ENCODE measurements at regions not wholly inside any gene's neighbourhood (a gene's known extent, or its start where the extent isn't known, plus 50 kb on each side); places are given as distances from the start of the nearest gene placed in this dataset.

- H3K9me3 ChIP-seq (ENCODE audit: severe bottlenecking), result no peaks in the 10 kb centered on the region
- no peak for TF ChIP-seq CTCF (IDR thresholded peaks at IDR 0.05; ENCODE audit: poor library complexity, severe bottlenecking)
- no peaks in the 10 kb centered on the region for H3K36me3 ChIP-seq (ENCODE audit: low read depth)
- ATAC-seq (ENCODE audit: low read depth) (no peak), DNase-seq (ENCODE audit: low spot score) (no peak)
- H3K27me3 ChIP-seq (ENCODE audit: insufficient read depth, poor library complexity, severe bottlenecking), result no peaks in the 10 kb centered on the region
- no peak overlapping the region for H3K4me3 ChIP-seq (ENCODE audit: severe bottlenecking)
- H3K27ac ChIP-seq (ENCODE audit: poor library complexity, severe bottlenecking), result no peak overlapping the region
- no peaks in the 10 kb centered on the region for H3K4me1 ChIP-seq (ENCODE audit: insufficient read depth, poor library complexity, severe bottlenecking)
Observed at GRCh38 chr1:83499998-83500397, 498.9 kb downstream of the TTLL7 start.

- no peaks in the 10 kb centered on the region for H3K9me3 ChIP-seq (ENCODE audit: severe bottlenecking)
- H3K4me3 ChIP-seq (ENCODE audit: severe bottlenecking), result no peak overlapping the region
- no peaks in the 10 kb centered on the region for H3K36me3 ChIP-seq (ENCODE audit: low read depth)
- no peaks in the 10 kb centered on the region for H3K4me1 ChIP-seq (ENCODE audit: insufficient read depth, poor library complexity, severe bottlenecking)
- peak; percentile 14 for TF ChIP-seq CTCF (IDR thresholded peaks at IDR 0.05; ENCODE audit: poor library complexity, severe bottlenecking)
- ATAC-seq (ENCODE audit: low read depth), result no peak
- no peak for DNase-seq (ENCODE audit: low spot score)
- no peak overlapping the region for H3K27ac ChIP-seq (ENCODE audit: poor library complexity, severe bottlenecking)
- H3K27me3 ChIP-seq (ENCODE audit: insufficient read depth, poor library complexity, severe bottlenecking), result no peaks in the 10 kb centered on the region
Observed at GRCh38 chr1:83497563-83497962, 501.4 kb downstream of the TTLL7 start.

DNA sequence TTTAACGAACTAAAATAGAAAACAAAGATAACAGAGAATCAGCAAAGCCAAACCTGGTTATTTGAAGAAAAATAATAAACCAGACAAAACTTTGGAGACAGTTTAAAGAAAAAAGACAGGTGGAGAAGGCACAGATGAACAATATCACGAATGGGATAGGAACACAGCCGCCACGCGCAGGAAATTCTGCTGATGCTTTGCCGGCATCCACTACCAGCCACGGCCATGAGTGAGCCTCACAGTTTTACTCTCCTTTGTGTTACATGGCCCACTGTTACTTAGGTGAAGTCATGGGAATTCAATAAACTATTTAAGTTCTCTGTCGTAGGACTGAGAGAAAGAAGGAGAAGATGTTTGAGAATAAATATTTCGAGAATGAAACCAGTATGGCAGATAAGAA lies 503.4 kb downstream of the TTLL7 start:
- no peak overlapping the region for H3K4me3 ChIP-seq (ENCODE audit: severe bottlenecking)
- no peak for DNase-seq (ENCODE audit: low spot score)
- H3K4me1 ChIP-seq (ENCODE audit: insufficient read depth, poor library complexity, severe bottlenecking), result no peaks in the 10 kb centered on the region
- no peaks in the 10 kb centered on the region for H3K27me3 ChIP-seq (ENCODE audit: insufficient read depth, poor library complexity, severe bottlenecking)
- H3K27ac ChIP-seq (ENCODE audit: poor library complexity, severe bottlenecking), result no peak overlapping the region
- H3K36me3 ChIP-seq (ENCODE audit: low read depth), result no peaks in the 10 kb centered on the region
- no peaks in the 10 kb centered on the region for H3K9me3 ChIP-seq (ENCODE audit: severe bottlenecking)
- ATAC-seq (ENCODE audit: low read depth), result no peak
- TF ChIP-seq CTCF (IDR thresholded peaks at IDR 0.05; ENCODE audit: poor library complexity, severe bottlenecking), result no peak

- H3K27me3 ChIP-seq (ENCODE audit: insufficient read depth, poor library complexity, severe bottlenecking), result no peaks in the 10 kb centered on the region
- no peaks in the 10 kb centered on the region for H3K9me3 ChIP-seq (ENCODE audit: severe bottlenecking)
- ATAC-seq (ENCODE audit: low read depth) (no peak), DNase-seq (ENCODE audit: low spot score) (no peak)
- no peaks in the 10 kb centered on the region for H3K4me1 ChIP-seq (ENCODE audit: insufficient read depth, poor library complexity, severe bottlenecking)
- H3K4me3 ChIP-seq (ENCODE audit: severe bottlenecking), result no peak overlapping the region
- TF ChIP-seq CTCF (IDR thresholded peaks at IDR 0.05; ENCODE audit: poor library complexity, severe bottlenecking), result no peak
- no peak overlapping the region for H3K27ac ChIP-seq (ENCODE audit: poor library complexity, severe bottlenecking)
- no peaks in the 10 kb centered on the region for H3K36me3 ChIP-seq (ENCODE audit: low read depth)
Observed at GRCh38 chr1:83493633-83494032, 505.3 kb downstream of the TTLL7 start.

- no peak for TF ChIP-seq CTCF (IDR thresholded peaks at IDR 0.05; ENCODE audit: poor library complexity, severe bottlenecking)
Observed at GRCh38 chr1:83491930-83492329, 507.0 kb downstream of the TTLL7 start.

More at GRCh38 chr1:83491930-83492329, 507.0 kb downstream of the TTLL7 start:
- Histone ChIP-seq H3K27ac (ENCODE audit: poor library complexity, severe bottlenecking) (no peak overlapping the region), H3K36me3 (ENCODE audit: low read depth) (no peaks in the 10 kb centered on the region), H3K27me3 (ENCODE audit: insufficient read depth, poor library complexity, severe bottlenecking) (no peaks in the 10 kb centered on the region), H3K4me3 (ENCODE audit: severe bottlenecking) (no peak overlapping the region), H3K4me1 (ENCODE audit: insufficient read depth, poor library complexity, severe bottlenecking) (no peaks in the 10 kb centered on the region), H3K9me3 (ENCODE audit: severe bottlenecking) (no peaks in the 10 kb centered on the region)
- ATAC-seq (ENCODE audit: low read depth), result no peak
- no peak for DNase-seq (ENCODE audit: low spot score)
